Right atrium auricular region (tissue), 2 donors: ENCODE measurements at regions not wholly inside any gene's neighbourhood (a gene's known extent, or its start where the extent isn't known, plus 50 kb on each side); places are given as distances from the start of the nearest gene placed in this dataset.

ENCODE experiments used
- DNase-seq: peaks from one replicate; pipeline ENCODE4 v3.0.0-alpha.2; 2019; ENCODE audit warnings: low spot score
- H3K27ac ChIP-seq, 2 donors: fragments of 200-600 bp; sonication (generic); 1 replicate in 1 of 2; 2 replicates in 1 of 2; pipeline ENCODE4 v1.5.1; 2016 to 2019
- H3K27me3 ChIP-seq, 2 donors: fragments of 200-600 bp; sonication (generic); one replicate each; pipeline versions ENCODE4 v1.5.1 to v1.6.0; 2017 to 2019
- H3K36me3 ChIP-seq: fragments of 200-600 bp; sonication (generic); one replicate; pipeline ENCODE4 v1.5.1; 2016
- H3K4me1 ChIP-seq, 2 donors: fragments of 200-600 bp; sonication (generic); one replicate each; pipeline versions ENCODE4 v1.5.1 to v1.6.0; 2017 to 2019
- H3K4me3 ChIP-seq, 2 donors: fragments of 200-600 bp; sonication (generic); 1 replicate in 1 of 2; 2 replicates in 1 of 2; pipeline ENCODE4 v1.5.1; 2017 to 2019; ENCODE audit warnings: mild to moderate bottlenecking in 1 of 2, moderate library complexity in 1 of 2
- H3K9me3 ChIP-seq, 2 donors: fragments of 200-600 bp; sonication (generic); one replicate each; pipeline ENCODE4 v1.5.1; 2019
- TF ChIP-seq, protein P1 (sequence below), 2 donors: fragments of 200-600 bp; sonication (generic); IDR thresholded peaks; one replicate each; pipeline ENCODE4 v1.5.1; 2019; ENCODE audit warnings: antibody characterized with exemption in 2 of 2

DNA sequence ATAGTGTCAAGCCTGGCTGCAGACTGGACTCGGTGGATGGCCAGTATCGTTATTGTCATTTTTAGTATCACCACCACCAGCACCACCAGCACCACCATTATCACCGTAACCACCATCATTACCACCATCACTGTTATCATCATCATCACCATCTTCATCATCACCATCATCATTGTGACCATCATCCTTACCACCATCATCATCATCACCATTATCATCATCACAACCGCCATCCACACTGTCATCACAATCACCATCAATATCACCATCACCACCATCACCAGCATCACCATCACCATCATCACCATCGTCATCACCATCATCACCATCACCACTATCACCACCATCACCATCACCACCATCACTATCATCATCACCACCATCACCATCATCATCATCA lies 65.6 kb downstream of the FOXL3 start:
- Histone ChIP-seq H3K4me3 (no peak overlapping the region), H3K27ac (no peak overlapping the region), H3K36me3 (no peaks in the 10 kb centered on the region), H3K27me3 (no peaks in the 10 kb centered on the region), H3K4me1 (no peaks in the 10 kb centered on the region), H3K9me3 (peaks cover 0 to 6% of the 10 kb centered on the region in 2 donors)
- TF ChIP-seq, protein P1, sequence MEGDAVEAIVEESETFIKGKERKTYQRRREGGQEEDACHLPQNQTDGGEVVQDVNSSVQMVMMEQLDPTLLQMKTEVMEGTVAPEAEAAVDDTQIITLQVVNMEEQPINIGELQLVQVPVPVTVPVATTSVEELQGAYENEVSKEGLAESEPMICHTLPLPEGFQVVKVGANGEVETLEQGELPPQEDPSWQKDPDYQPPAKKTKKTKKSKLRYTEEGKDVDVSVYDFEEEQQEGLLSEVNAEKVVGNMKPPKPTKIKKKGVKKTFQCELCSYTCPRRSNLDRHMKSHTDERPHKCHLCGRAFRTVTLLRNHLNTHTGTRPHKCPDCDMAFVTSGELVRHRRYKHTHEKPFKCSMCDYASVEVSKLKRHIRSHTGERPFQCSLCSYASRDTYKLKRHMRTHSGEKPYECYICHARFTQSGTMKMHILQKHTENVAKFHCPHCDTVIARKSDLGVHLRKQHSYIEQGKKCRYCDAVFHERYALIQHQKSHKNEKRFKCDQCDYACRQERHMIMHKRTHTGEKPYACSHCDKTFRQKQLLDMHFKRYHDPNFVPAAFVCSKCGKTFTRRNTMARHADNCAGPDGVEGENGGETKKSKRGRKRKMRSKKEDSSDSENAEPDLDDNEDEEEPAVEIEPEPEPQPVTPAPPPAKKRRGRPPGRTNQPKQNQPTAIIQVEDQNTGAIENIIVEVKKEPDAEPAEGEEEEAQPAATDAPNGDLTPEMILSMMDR (IDR thresholded peaks at IDR 0.05): no peak
- no peak for DNase-seq

- Histone ChIP-seq H3K9me3 (peaks cover 0 to 6% of the 10 kb centered on the region in 2 donors), H3K27ac (no peak overlapping the region), H3K27me3 (no peaks in the 10 kb centered on the region), H3K4me3 (no peak overlapping the region), H3K4me1 (no peaks in the 10 kb centered on the region), H3K36me3 (no peaks in the 10 kb centered on the region)
- no peak for DNase-seq
- TF ChIP-seq, protein P1 (IDR thresholded peaks at IDR 0.05): no peak
These were observed 66.1 kb downstream of the FOXL3 start for GRCh38 chr7:356087-356486.

DNA sequence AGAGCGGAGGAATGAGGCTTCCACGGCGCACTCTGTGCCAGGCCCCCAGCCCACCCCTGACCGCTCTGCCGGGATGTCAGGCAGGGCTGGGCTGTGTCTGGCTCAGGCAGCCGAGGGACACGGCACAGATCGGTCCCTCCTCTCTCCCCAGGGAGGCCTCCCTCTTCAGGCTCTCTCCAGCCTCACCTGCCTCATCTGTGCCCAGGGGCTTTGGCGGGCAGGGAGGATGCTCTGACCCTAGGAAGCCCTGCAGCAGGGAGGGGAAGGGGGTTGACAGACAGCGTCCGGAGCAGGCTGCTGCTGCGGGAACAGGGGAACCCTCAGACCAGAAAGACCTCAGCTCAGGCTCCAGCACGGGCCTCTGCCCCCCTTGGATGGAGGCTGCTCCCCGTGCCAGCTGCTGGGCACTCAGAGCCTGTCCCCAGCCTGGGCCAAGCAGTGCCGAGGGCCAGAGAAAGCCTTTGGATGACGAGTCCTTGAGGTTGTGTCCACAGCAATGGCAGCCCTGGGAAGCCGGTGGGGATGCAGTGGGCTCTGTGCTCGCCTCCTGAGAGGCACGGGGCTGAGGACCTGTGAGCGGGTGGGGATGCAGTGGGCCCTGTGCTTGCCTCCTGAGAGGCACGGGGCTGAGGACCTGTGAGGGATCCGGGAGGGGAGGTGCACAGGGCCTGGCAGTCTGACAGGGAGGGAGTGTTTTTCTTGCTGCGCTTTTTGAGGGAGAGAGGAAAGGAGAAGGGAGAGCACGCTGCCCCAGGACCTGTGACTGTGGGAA lies 66.9 kb downstream of the FOXL3 start:
- Histone ChIP-seq H3K27me3 (no peaks in the 10 kb centered on the region), H3K36me3 (no peaks in the 10 kb centered on the region), H3K4me3 (no peak overlapping the region), H3K27ac (no peak overlapping the region), H3K4me1 (no peaks in the 10 kb centered on the region), H3K9me3 (peaks cover 0 to 6% of the 10 kb centered on the region in 2 donors)
- TF ChIP-seq, protein P1 (IDR thresholded peaks at IDR 0.05): no peak
- DNase-seq: no peak

- Histone ChIP-seq H3K4me3 (no peak overlapping the region), H3K27ac (no peak overlapping the region), H3K36me3 (no peaks in the 10 kb centered on the region), H3K4me1 (peaks cover 0 to 7% of the 10 kb centered on the region in 2 donors), H3K27me3 (no peaks in the 10 kb centered on the region), H3K9me3 (peaks cover 0 to 6% of the 10 kb centered on the region in 2 donors)
- TF ChIP-seq, protein P1 (IDR thresholded peaks at IDR 0.05): no peak
- DNase-seq: no peak
These were observed 67.7 kb downstream of the FOXL3 start for GRCh38 chr7:357531-358209.

GRCh38 chr7:358352-358751 lies 68.4 kb downstream of the FOXL3 start:
- H3K36me3 ChIP-seq: no peaks in the 10 kb centered on the region
- no peaks in the 10 kb centered on the region for H3K27me3 ChIP-seq
- H3K9me3 ChIP-seq: peaks cover 0 to 6% of the 10 kb centered on the region in 2 donors
- DNase-seq: no peak
- TF ChIP-seq, protein P1 (IDR thresholded peaks at IDR 0.05): no peak
- H3K27ac ChIP-seq: no peak overlapping the region
- no peak overlapping the region for H3K4me3 ChIP-seq
- H3K4me1 ChIP-seq: peaks cover 0 to 9% of the 10 kb centered on the region in 2 donors
